ENCODE measurements at regions not wholly inside any gene's neighbourhood (a gene's known extent, or its start where the extent isn't known, plus 50 kb on each side); places are given as distances from the start of the nearest gene placed in this dataset.

GRCh38 chr14:25911831-25912230 is 686.0 kb downstream of the NOVA1 start:
- no peaks in the 10 kb centered on the region for H3K9me3 ChIP-seq
- H3K36me3 ChIP-seq: no peaks in the 10 kb centered on the region
- no peak overlapping the region for H3K4me3 ChIP-seq
- no peaks in the 10 kb centered on the region for H3K4me1 ChIP-seq
- no peaks in the 10 kb centered on the region for H3K27me3 ChIP-seq
- DNase-seq (ENCODE audit: low spot score): no peak
- TF ChIP-seq CTCF (IDR thresholded peaks at IDR 0.05): no peak
- no peak overlapping the region for H3K27ac ChIP-seq

GRCh38 chr14:25909045-25909747 is 688.6 kb downstream of the NOVA1 start:
- H3K27me3 ChIP-seq: no peaks in the 10 kb centered on the region
- no peak overlapping the region for H3K4me3 ChIP-seq
- H3K4me1 ChIP-seq: no peaks in the 10 kb centered on the region
- TF ChIP-seq CTCF (IDR thresholded peaks at IDR 0.05): no peak
- no peak overlapping the region for H3K27ac ChIP-seq
- H3K9me3 ChIP-seq: no peaks in the 10 kb centered on the region
- no peak for DNase-seq (ENCODE audit: low spot score)
- H3K36me3 ChIP-seq: no peaks in the 10 kb centered on the region

GRCh38 chr14:25908277-25909044 is 689.4 kb downstream of the NOVA1 start:
- DNase-seq (ENCODE audit: low spot score): no peak
- Histone ChIP-seq H3K27ac (no peak overlapping the region), H3K36me3 (no peaks in the 10 kb centered on the region), H3K9me3 (no peaks in the 10 kb centered on the region), H3K4me3 (no peak overlapping the region), H3K4me1 (no peaks in the 10 kb centered on the region), H3K27me3 (no peaks in the 10 kb centered on the region)
- no peak for TF ChIP-seq CTCF (IDR thresholded peaks at IDR 0.05)

GRCh38 chr14:25904446-25904845 is 693.4 kb downstream of the NOVA1 start:
- Histone ChIP-seq H3K4me3 (no peak overlapping the region), H3K27ac (no peak overlapping the region), H3K4me1 (no peaks in the 10 kb centered on the region), H3K36me3 (no peaks in the 10 kb centered on the region), H3K27me3 (no peaks in the 10 kb centered on the region), H3K9me3 (no peaks in the 10 kb centered on the region)
- no peak for TF ChIP-seq CTCF (IDR thresholded peaks at IDR 0.05)
- no peak for DNase-seq (ENCODE audit: low spot score)

- Histone ChIP-seq H3K4me1 (no peaks in the 10 kb centered on the region), H3K4me3 (no peak overlapping the region), H3K27me3 (no peaks in the 10 kb centered on the region), H3K36me3 (no peaks in the 10 kb centered on the region), H3K27ac (no peak overlapping the region), H3K9me3 (no peaks in the 10 kb centered on the region)
- TF ChIP-seq CTCF (IDR thresholded peaks at IDR 0.05): no peak
- DNase-seq (ENCODE audit: low spot score): no peak
These were observed 698.6 kb downstream of the NOVA1 start for GRCh38 chr14:25899197-25899596.

Data from right atrium auricular region (tissue), 2 donors.